Panc1 (cell line): ENCODE measurements at regions not wholly inside any gene's neighbourhood (a gene's known extent, or its start where the extent isn't known, plus 50 kb on each side); places are given as distances from the start of the nearest gene placed in this dataset.

Experiments used
- ATAC-seq: fragments of 200-7000 bp; cut with Tn5 transposase; 2 replicates; pipeline ENCODE4 v1.9.1; 2020; ENCODE audit warnings: mild to moderate bottlenecking, moderate library complexity
- BruUV-seq: library from RNA; stranded (reverse); fragments of 400-500 nt; replicated peaks from 2 replicates; lab custom pipeline; 2021; lab: Mats Ljungman, UMichigan
- CTCF ChIA-PET: fragments of 300-600 bp; sonication (Branson Sonifier 250); formaldehyde crosslinking; loops from one replicate; lab custom pipeline; 2022; ENCODE audit warnings: antibody characterized with exemption; lab: Charles Lee
- POLR2A ChIA-PET: fragments of 300-600 bp; sonication (Branson Sonifier 250); formaldehyde crosslinking; loops from one replicate; lab custom pipeline; 2022; ENCODE audit warnings: antibody characterized with exemption; lab: Charles Lee
- DNase-seq: peaks from one replicate; pipeline ENCODE4 v3.0.0-alpha.2; 2010; ENCODE audit warnings: low read depth, low spot score
- H3K27ac ChIP-seq: 2 replicates; pipeline ENCODE4 v1.5.1; 2011; ENCODE audit warnings: mild to moderate bottlenecking, low read length, inconsistent platforms
- H3K27me3 ChIP-seq: fragments of 200-500 bp; sonication (Bioruptor generic); 2 replicates; pipeline ENCODE4 v1.6.0; 2014; ENCODE audit warnings: low read length, inconsistent platforms; ENCODE audit not compliant: control insufficient read depth, insufficient read depth
- H3K36me3 ChIP-seq: fragments of 200-500 bp; sonication (Bioruptor generic); 2 replicates; pipeline ENCODE4 v1.5.1; 2014; ENCODE audit warnings: inconsistent platforms, mild to moderate bottlenecking, low read length, moderate library complexity; ENCODE audit not compliant: control insufficient read depth, insufficient read depth
- H3K4me1 ChIP-seq: 2 replicates; pipeline ENCODE4 v1.5.1; 2011; ENCODE audit warnings: inconsistent platforms, mild to moderate bottlenecking, low read length, moderate library complexity; ENCODE audit not compliant: control insufficient read depth, insufficient read depth
- H3K4me3 ChIP-seq, 2 experiments: 2 replicates each; pipeline ENCODE4 v1.5.1; 2011 to 2012; ENCODE audit warnings: low read depth in 2 of 2, low read length in 2 of 2, mild to moderate bottlenecking in 2 of 2, inconsistent platforms in 1 of 2, moderate library complexity in 1 of 2
- H3K9me3 ChIP-seq: fragments of 200-500 bp; sonication (Bioruptor generic); 2 replicates; pipeline ENCODE4 v1.5.1; 2014; ENCODE audit warnings: low read depth, mild to moderate bottlenecking, inconsistent platforms, low read length, moderate library complexity; ENCODE audit not compliant: control insufficient read depth, insufficient read depth
- POLR2AphosphoS5 ChIP-seq: IDR thresholded peaks from 2 replicates; pipeline ENCODE4 v1.6.1; 2012; ENCODE audit warnings: mild to moderate bottlenecking, low read depth, low read length, moderate library complexity
- SIN3A ChIP-seq: IDR thresholded peaks from 2 replicates; pipeline ENCODE4 v1.6.1; 2012; ENCODE audit warnings: low read depth, mild to moderate bottlenecking, low read length, moderate library complexity, borderline replicate concordance; ENCODE audit not compliant: insufficient read depth
- TCF7L2 ChIP-seq: IDR thresholded peaks from 2 replicates; pipeline ENCODE4 v1.6.1; 2011; ENCODE audit warnings: mild to moderate bottlenecking, low read depth, low read length, inconsistent platforms
- in situ Hi-C: cut with HindIII; loops from 2 replicates; pipeline ENCODE4 v1.10.0; 2016; ENCODE audit warnings: low sequenced_read_pairs, low pct_unique_long_range_greater_than_20kb
- intact Hi-C: fragments of 100-400 bp; cut with micrococcal nuclease; formaldehyde crosslinking; loops from one replicate; pipeline ENCODE4 v1.10.0; 2022; ENCODE audit not compliant: unreplicated experiment
- TF ChIP-seq, protein P1 (sequence below): fragments of 450-650 bp; IDR thresholded peaks from 2 replicates; pipeline ENCODE4 v1.5.1; 2017; ENCODE audit warnings: mild to moderate bottlenecking
- TF ChIP-seq, protein P2 (sequence below), 2 experiments: IDR thresholded peaks; 2 replicates each; pipeline ENCODE4 v1.6.1; 2011 to 2012; ENCODE audit warnings: low read depth in 2 of 2, control low read depth in 1 of 2, low read length in 1 of 2, mild to moderate bottlenecking in 1 of 2, moderate library complexity in 1 of 2; ENCODE audit not compliant: insufficient read depth in 1 of 2

DNA sequence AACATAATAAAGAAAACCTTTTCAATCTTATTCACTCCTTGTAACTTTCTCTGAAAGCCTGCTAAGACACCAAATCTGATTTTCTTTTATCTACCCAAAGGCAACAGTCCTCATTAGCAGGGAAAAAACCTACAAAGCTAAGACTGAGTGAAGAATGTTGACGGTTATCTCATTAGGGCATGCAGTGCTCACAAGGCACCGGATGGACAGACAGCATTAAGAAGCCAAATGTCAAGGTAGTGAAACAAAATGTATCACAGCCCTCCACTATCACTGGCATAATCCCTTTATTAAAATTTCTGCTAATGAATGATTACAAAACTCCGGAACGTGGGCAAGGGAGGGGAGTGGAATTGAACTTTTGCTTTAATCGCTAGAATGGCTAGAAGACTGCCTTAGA lies 442.8 kb downstream of the NEBL start:
- Histone ChIP-seq H3K4me3 (no peak overlapping the region), H3K9me3 (no peaks in the 10 kb centered on the region), H3K27me3 (no peaks in the 10 kb centered on the region), H3K36me3 (no peaks in the 10 kb centered on the region), H3K4me1 (no peaks in the 10 kb centered on the region), H3K27ac (no peak overlapping the region)
- in situ Hi-C loops (no loop called here), intact Hi-C loops (no loop called here)
- BruUV-seq: no TSS peak
- DNase-seq (no peak), ATAC-seq (no peak)
- ChIA-PET CTCF (no interaction called here), POLR2A (no interaction called here)
- TF ChIP-seq, protein P1, sequence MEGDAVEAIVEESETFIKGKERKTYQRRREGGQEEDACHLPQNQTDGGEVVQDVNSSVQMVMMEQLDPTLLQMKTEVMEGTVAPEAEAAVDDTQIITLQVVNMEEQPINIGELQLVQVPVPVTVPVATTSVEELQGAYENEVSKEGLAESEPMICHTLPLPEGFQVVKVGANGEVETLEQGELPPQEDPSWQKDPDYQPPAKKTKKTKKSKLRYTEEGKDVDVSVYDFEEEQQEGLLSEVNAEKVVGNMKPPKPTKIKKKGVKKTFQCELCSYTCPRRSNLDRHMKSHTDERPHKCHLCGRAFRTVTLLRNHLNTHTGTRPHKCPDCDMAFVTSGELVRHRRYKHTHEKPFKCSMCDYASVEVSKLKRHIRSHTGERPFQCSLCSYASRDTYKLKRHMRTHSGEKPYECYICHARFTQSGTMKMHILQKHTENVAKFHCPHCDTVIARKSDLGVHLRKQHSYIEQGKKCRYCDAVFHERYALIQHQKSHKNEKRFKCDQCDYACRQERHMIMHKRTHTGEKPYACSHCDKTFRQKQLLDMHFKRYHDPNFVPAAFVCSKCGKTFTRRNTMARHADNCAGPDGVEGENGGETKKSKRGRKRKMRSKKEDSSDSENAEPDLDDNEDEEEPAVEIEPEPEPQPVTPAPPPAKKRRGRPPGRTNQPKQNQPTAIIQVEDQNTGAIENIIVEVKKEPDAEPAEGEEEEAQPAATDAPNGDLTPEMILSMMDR: no peak
- TF ChIP-seq SIN3A: no peak
- TF ChIP-seq TCF7L2: no peak
- TF ChIP-seq, protein P2, sequence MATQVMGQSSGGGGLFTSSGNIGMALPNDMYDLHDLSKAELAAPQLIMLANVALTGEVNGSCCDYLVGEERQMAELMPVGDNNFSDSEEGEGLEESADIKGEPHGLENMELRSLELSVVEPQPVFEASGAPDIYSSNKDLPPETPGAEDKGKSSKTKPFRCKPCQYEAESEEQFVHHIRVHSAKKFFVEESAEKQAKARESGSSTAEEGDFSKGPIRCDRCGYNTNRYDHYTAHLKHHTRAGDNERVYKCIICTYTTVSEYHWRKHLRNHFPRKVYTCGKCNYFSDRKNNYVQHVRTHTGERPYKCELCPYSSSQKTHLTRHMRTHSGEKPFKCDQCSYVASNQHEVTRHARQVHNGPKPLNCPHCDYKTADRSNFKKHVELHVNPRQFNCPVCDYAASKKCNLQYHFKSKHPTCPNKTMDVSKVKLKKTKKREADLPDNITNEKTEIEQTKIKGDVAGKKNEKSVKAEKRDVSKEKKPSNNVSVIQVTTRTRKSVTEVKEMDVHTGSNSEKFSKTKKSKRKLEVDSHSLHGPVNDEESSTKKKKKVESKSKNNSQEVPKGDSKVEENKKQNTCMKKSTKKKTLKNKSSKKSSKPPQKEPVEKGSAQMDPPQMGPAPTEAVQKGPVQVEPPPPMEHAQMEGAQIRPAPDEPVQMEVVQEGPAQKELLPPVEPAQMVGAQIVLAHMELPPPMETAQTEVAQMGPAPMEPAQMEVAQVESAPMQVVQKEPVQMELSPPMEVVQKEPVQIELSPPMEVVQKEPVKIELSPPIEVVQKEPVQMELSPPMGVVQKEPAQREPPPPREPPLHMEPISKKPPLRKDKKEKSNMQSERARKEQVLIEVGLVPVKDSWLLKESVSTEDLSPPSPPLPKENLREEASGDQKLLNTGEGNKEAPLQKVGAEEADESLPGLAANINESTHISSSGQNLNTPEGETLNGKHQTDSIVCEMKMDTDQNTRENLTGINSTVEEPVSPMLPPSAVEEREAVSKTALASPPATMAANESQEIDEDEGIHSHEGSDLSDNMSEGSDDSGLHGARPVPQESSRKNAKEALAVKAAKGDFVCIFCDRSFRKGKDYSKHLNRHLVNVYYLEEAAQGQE (IDR thresholded peaks at IDR 0.05; ENCODE audit: insufficient read depth in 1 of 2, low read depth in 2 of 2, low read length in 1 of 2): no peak
- no peak for TF ChIP-seq POLR2AphosphoS5

DNA sequence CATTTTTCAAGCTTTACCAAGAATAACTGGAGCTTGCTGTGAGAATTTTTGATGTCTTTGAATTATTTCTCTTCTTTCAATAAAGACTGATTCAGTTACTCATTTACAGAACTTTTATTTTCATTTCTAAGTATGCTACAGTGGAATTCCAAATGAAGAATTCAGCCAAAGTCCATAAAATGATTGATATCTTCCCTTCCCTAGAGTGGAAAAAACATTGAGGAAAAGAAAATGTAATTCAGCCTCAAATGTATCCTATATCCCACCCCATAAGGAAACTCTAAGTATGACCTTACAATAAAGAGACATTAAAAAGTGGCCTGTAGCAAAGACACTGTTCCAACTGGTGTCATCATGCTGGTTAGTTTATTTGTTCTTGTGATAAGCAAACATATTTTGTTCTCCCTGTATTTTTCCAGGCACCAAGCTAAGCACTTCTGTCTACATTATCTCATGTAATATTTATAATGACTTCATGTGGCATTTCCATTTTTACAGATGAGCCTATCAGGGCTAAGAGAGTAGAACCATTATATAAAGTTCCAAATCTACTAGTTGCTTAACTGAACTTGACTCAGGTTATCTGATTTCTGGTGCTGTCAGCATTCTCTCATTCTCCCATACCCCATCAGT lies 450.4 kb downstream of the NEBL start:
- BruUV-seq: no TSS peak
- no peak overlapping the region for H3K4me3 ChIP-seq
- H3K27me3 ChIP-seq: no peaks in the 10 kb centered on the region
- H3K9me3 ChIP-seq: no peaks in the 10 kb centered on the region
- no peaks in the 10 kb centered on the region for H3K36me3 ChIP-seq
- intact Hi-C loops: no loop called here
- no peak for ATAC-seq
- no peak overlapping the region for H3K27ac ChIP-seq
- no peaks in the 10 kb centered on the region for H3K4me1 ChIP-seq
- no peak for TF ChIP-seq TCF7L2
- TF ChIP-seq, protein P1: no peak
- TF ChIP-seq SIN3A: no peak
- TF ChIP-seq, protein P2 (IDR thresholded peaks at IDR 0.05; ENCODE audit: insufficient read depth in 1 of 2, low read depth in 2 of 2, low read length in 1 of 2): no peak
- no peak for TF ChIP-seq POLR2AphosphoS5
- POLR2A ChIA-PET: no interaction called here
- in situ Hi-C loops: no loop called here
- no peak for DNase-seq
- CTCF ChIA-PET: no interaction called here
